ENCODE measurements at regions not wholly inside any gene's neighbourhood (a gene's known extent, or its start where the extent isn't known, plus 50 kb on each side); places are given as distances from the start of the nearest gene placed in this dataset.
"Not testable (repeated sequence)": the region's sequence is repeated elsewhere in the genome, so short reads cannot be mapped to it uniquely, and the experiment has no call there.

DNA sequence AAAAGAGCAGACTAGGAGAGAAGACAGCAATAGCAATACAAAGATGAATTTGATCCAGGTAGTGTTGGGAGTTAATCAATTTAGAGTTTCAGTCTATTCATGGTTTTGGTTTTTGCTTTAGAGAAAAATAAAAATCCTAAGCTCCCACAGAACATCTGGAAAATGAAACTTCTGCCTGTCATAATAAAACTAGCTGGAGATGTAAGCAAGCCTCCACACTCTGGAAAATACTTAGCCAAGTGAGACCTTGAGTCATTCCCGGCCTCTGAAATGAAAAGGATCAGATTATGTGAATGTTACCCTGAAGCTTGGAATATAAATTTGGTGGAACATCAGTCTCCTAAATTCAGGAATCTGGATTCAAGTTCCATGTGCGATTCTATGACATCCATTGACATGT, 485.6 kb upstream of the SPRED2 start:
- H3K4me3 ChIP-seq (ENCODE audit: extremely low read depth, insufficient read depth, low read length, poor library complexity, severe bottlenecking) = no peak overlapping the region
- 92 to 100% methylated on average over 1 to 2 of the region's 2 CpGs for WGBS, 2 experiments (ENCODE audit: insufficient coverage in 2 of 2)
- H3K4me1 ChIP-seq (ENCODE audit: control insufficient read depth, insufficient read depth, low read length, poor library complexity, severe bottlenecking) = no peaks in the 10 kb centered on the region
- H3K9me3 ChIP-seq (ENCODE audit: control insufficient read depth, low read length) = no peaks in the 10 kb centered on the region
- H3K36me3 ChIP-seq (ENCODE audit: control insufficient read depth, insufficient read depth, low read length) = no peaks in the 10 kb centered on the region
- H3K27ac ChIP-seq (ENCODE audit: low read depth, low read length, severe bottlenecking) = no peak overlapping the region

DNA sequence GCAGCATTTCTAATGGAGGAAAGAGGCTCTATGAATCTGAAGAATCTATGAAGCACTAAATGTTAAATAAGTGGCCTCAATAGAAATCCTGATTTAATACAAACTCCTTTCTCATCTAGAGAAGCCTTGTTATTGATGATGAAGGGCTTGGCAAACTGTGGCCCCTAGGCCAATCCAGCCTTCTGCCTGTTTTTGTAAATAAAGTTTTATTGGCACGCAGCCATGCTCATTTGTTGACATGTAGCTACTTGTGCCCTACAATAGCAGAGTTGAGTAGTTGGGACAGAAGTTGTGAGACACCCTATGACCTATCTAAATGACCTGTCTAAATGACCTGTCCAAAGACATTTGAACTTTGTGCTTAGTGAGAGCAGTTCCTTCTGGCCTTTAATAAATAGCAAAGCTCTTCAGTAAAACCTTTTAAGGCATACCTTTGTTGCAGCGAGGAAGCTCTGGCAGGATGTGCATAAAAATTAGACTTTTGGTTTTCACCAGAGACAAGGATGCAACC, 484.4 kb upstream of the SPRED2 start:
- 90 to 92% methylated on average over 2 of the region's 2 CpGs for WGBS, 2 experiments (ENCODE audit: insufficient coverage in 2 of 2)
- Histone ChIP-seq H3K4me1 (ENCODE audit: control insufficient read depth, insufficient read depth, low read length, poor library complexity, severe bottlenecking) (no peaks in the 10 kb centered on the region), H3K27ac (ENCODE audit: low read depth, low read length, severe bottlenecking) (no peak overlapping the region), H3K9me3 (ENCODE audit: control insufficient read depth, low read length) (no peaks in the 10 kb centered on the region), H3K36me3 (ENCODE audit: control insufficient read depth, insufficient read depth, low read length) (no peaks in the 10 kb centered on the region), H3K4me3 (ENCODE audit: extremely low read depth, insufficient read depth, low read length, poor library complexity, severe bottlenecking) (no peak overlapping the region)

DNA sequence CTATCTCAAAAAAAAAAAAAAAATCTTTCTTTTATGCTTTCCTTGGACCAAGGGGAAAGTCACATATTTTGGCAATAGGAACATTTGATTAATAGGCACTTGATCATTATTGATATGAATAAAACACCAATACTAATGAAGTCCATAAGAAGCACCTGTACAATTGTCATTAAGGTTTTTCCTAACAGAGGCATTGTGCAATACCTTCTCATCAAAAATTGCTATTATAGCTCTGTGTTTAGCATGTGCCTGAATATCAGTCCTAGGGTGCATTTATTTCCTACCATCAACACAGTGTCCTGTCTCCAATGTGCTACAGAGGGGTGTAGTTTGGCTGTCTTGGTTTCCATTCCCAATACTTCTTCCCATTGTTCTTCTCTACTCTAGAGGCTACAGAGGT, 483.8 kb upstream of the SPRED2 start:
- Histone ChIP-seq H3K4me3 (ENCODE audit: extremely low read depth, insufficient read depth, low read length, poor library complexity, severe bottlenecking) (no peak overlapping the region), H3K4me1 (ENCODE audit: control insufficient read depth, insufficient read depth, low read length, poor library complexity, severe bottlenecking) (no peaks in the 10 kb centered on the region), H3K9me3 (ENCODE audit: control insufficient read depth, low read length) (no peaks in the 10 kb centered on the region), H3K36me3 (ENCODE audit: control insufficient read depth, insufficient read depth, low read length) (no peaks in the 10 kb centered on the region), H3K27ac (ENCODE audit: low read depth, low read length, severe bottlenecking) (no peak overlapping the region)

DNA sequence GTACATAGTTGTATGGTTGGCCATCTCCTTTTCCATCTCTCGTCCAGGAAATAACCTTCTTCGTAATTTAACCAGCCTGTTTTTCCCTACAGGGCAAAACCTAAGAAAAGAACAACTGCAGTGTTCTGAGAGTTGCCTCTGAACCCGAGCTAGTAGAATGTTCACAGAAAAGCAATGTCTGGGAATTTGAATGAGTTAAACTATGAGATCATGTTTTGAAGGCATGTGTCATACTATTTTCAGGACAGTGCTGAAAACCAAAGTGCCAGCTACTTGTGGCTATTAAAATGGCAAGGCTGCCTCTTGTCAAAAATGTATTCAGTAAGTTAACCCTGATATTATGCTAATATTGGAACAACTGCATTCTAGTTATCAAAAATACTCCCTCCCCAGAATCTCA, 482.9 kb upstream of the SPRED2 start:
- WGBS, 2 experiments (ENCODE audit: insufficient coverage in 2 of 2) = 88 to 92% methylated on average over 1 of the region's 3 CpGs

GRCh38 chr2:65914244-65914786, 481.9 kb upstream of the SPRED2 start:
- H3K4me3 ChIP-seq (ENCODE audit: extremely low read depth, insufficient read depth, low read length, poor library complexity, severe bottlenecking) = no peak overlapping the region
- H3K36me3 ChIP-seq (ENCODE audit: control insufficient read depth, insufficient read depth, low read length) = no peaks in the 10 kb centered on the region
- 63 to 98% methylated on average over 4 to 5 of the region's 7 CpGs for WGBS, 2 experiments (ENCODE audit: insufficient coverage in 2 of 2)
- no peaks in the 10 kb centered on the region for H3K4me1 ChIP-seq (ENCODE audit: control insufficient read depth, insufficient read depth, low read length, poor library complexity, severe bottlenecking)
- H3K27ac ChIP-seq (ENCODE audit: low read depth, low read length, severe bottlenecking) = no peak overlapping the region
- no peaks in the 10 kb centered on the region for H3K9me3 ChIP-seq (ENCODE audit: control insufficient read depth, low read length)

More for the DNA sequence above, 482.9 kb upstream of the SPRED2 start:
- no peaks in the 10 kb centered on the region for H3K4me1 ChIP-seq (ENCODE audit: control insufficient read depth, insufficient read depth, low read length, poor library complexity, severe bottlenecking)
- no peaks in the 10 kb centered on the region for H3K9me3 ChIP-seq (ENCODE audit: control insufficient read depth, low read length)
- no peak overlapping the region for H3K27ac ChIP-seq (ENCODE audit: low read depth, low read length, severe bottlenecking)
- H3K4me3 ChIP-seq (ENCODE audit: extremely low read depth, insufficient read depth, low read length, poor library complexity, severe bottlenecking) = no peak overlapping the region
- H3K36me3 ChIP-seq (ENCODE audit: control insufficient read depth, insufficient read depth, low read length) = no peaks in the 10 kb centered on the region

DNA sequence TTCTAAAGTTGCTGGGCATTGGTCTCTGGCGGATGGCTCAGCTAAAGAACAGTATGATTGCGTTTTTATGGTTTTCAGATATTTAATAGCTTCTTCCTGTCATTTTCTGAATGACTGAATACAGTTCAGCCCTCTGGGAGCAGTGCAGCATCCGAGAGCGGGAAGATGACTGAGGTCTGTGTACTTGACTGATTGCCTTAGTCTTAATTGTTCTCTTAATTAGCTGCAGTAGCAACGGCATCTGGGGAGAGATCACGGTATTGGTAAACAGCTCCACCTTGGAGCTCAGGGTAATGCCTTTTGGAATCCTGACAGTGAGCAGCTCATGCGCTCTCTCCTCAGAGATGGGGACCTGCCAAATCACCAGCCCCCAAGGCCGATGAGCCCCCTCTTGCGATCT, 481.4 kb upstream of the SPRED2 start:
- Histone ChIP-seq H3K36me3 (ENCODE audit: control insufficient read depth, insufficient read depth, low read length) (no peaks in the 10 kb centered on the region), H3K9me3 (ENCODE audit: control insufficient read depth, low read length) (no peaks in the 10 kb centered on the region), H3K4me3 (ENCODE audit: extremely low read depth, insufficient read depth, low read length, poor library complexity, severe bottlenecking) (no peak overlapping the region), H3K4me1 (ENCODE audit: control insufficient read depth, insufficient read depth, low read length, poor library complexity, severe bottlenecking) (no peaks in the 10 kb centered on the region), H3K27ac (ENCODE audit: low read depth, low read length, severe bottlenecking) (no peak overlapping the region)
- 79 to 91% methylated on average over 8 of the region's 9 CpGs for WGBS, 2 experiments (ENCODE audit: insufficient coverage in 2 of 2)

GRCh38 chr2:65901756-65902155, 469.4 kb upstream of the SPRED2 start:
- H3K9me3 ChIP-seq (ENCODE audit: control insufficient read depth, low read length) = no peaks in the 10 kb centered on the region
- no peaks in the 10 kb centered on the region for H3K4me1 ChIP-seq (ENCODE audit: control insufficient read depth, insufficient read depth, low read length, poor library complexity, severe bottlenecking)
- H3K36me3 ChIP-seq (ENCODE audit: control insufficient read depth, insufficient read depth, low read length) = no peaks in the 10 kb centered on the region
- H3K27ac ChIP-seq (ENCODE audit: low read depth, low read length, severe bottlenecking) = no peak overlapping the region
- no CpG with 5 or more reads among the region's 1 CpG for WGBS, 2 experiments (ENCODE audit: insufficient coverage in 2 of 2)
- no peak overlapping the region for H3K4me3 ChIP-seq (ENCODE audit: extremely low read depth, insufficient read depth, low read length, poor library complexity, severe bottlenecking)

- Histone ChIP-seq H3K4me1 (ENCODE audit: control insufficient read depth, insufficient read depth, low read length, poor library complexity, severe bottlenecking) (no peaks in the 10 kb centered on the region), H3K9me3 (ENCODE audit: control insufficient read depth, low read length) (no peaks in the 10 kb centered on the region), H3K27ac (ENCODE audit: low read depth, low read length, severe bottlenecking) (no peak overlapping the region), H3K36me3 (ENCODE audit: control insufficient read depth, insufficient read depth, low read length) (no peaks in the 10 kb centered on the region), H3K4me3 (ENCODE audit: extremely low read depth, insufficient read depth, low read length, poor library complexity, severe bottlenecking) (no peak overlapping the region)
- WGBS, 2 experiments (ENCODE audit: insufficient coverage in 2 of 2) = 90 to 93% methylated on average over 3 to 4 of the region's 4 CpGs
Observed at GRCh38 chr2:65896446-65896845, 464.0 kb upstream of the SPRED2 start.

DNA sequence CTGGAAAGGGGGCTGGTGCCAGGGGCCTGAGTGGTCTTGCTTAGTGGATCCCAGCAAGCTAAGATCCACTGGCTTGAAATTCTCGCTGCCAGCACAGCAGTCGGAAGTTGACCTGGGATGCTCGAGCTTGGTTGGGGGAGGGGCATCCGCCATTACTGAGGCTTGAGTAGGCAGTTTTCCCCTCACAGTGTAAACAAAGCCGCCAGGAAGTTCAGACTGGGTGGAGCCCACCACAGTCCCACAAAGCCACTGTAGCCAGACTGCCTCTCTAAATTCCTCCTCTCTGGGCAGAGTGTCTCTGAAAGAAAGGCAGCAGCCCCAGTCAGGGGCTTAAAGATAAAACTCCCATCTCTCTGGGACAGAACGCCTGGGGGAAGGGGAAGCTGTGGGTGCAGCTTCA, 457.7 kb upstream of the SPRED2 start:
- H3K4me3 ChIP-seq (ENCODE audit: extremely low read depth, insufficient read depth, low read length, poor library complexity, severe bottlenecking); H3K36me3 ChIP-seq (ENCODE audit: control insufficient read depth, insufficient read depth, low read length); H3K9me3 ChIP-seq (ENCODE audit: control insufficient read depth, low read length); H3K27ac ChIP-seq (ENCODE audit: low read depth, low read length, severe bottlenecking): not testable (repeated sequence)
- WGBS, 2 experiments (ENCODE audit: insufficient coverage in 2 of 2) = 73 to 85% methylated on average over 5 to 6 of the region's 6 CpGs
- H3K4me1 ChIP-seq (ENCODE audit: control insufficient read depth, insufficient read depth, low read length, poor library complexity, severe bottlenecking) = peaks cover 23% of the 10 kb centered on the region

DNA sequence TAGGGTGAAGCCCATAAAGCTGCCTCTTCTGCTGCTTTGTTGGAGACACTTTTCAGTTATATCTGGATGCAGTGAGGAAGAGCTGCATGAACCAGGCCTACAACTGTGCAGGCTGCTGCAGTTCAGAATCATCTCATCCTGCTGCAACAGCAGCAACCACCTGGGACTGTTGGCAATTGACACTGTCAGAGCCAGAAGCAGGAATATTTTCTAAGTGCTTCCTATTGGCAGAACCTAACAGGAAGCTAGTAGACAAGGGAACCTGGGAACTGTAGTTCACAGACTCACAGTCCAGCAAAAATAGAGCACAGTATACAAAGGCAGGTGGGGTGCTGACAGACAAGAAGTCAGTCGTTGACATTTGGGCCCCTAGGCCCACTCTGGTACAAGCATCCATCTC, 452.9 kb upstream of the SPRED2 start:
- Histone ChIP-seq H3K36me3 (ENCODE audit: control insufficient read depth, insufficient read depth, low read length) (no peaks in the 10 kb centered on the region), H3K9me3 (ENCODE audit: control insufficient read depth, low read length) (peaks cover 8% of the 10 kb centered on the region), H3K27ac (ENCODE audit: low read depth, low read length, severe bottlenecking) (no peak overlapping the region), H3K4me3 (ENCODE audit: extremely low read depth, insufficient read depth, low read length, poor library complexity, severe bottlenecking) (no peak overlapping the region), H3K4me1 (ENCODE audit: control insufficient read depth, insufficient read depth, low read length, poor library complexity, severe bottlenecking) (peaks cover 37% of the 10 kb centered on the region)
- 60 to 87% methylated on average over 1 of the region's 1 CpG for WGBS, 2 experiments (ENCODE audit: insufficient coverage in 2 of 2)

- H3K9me3 ChIP-seq (ENCODE audit: control insufficient read depth, low read length) = no peaks in the 10 kb centered on the region
- H3K36me3 ChIP-seq (ENCODE audit: control insufficient read depth, insufficient read depth, low read length) = no peaks in the 10 kb centered on the region
- H3K4me1 ChIP-seq (ENCODE audit: control insufficient read depth, insufficient read depth, low read length, poor library complexity, severe bottlenecking) = peaks cover 28% of the 10 kb centered on the region
- no peak overlapping the region for H3K27ac ChIP-seq (ENCODE audit: low read depth, low read length, severe bottlenecking)
- WGBS, 2 experiments (ENCODE audit: insufficient coverage in 2 of 2) = 40% methylated on average over 1 of the region's 1 CpG; no CpG with 5 or more reads in 1 of the 2 experiments
- no peak overlapping the region for H3K4me3 ChIP-seq (ENCODE audit: extremely low read depth, insufficient read depth, low read length, poor library complexity, severe bottlenecking)
Observed at GRCh38 chr2:65881592-65881991, 449.2 kb upstream of the SPRED2 start.

Data from mesodermal cell (in vitro differentiated cells).